LNCAP (cell line): ENCODE measurements at regions not wholly inside any gene's neighbourhood (a gene's known extent, or its start where the extent isn't known, plus 50 kb on each side); places are given as distances from the start of the nearest gene placed in this dataset.

Source experiments
- CTCF ChIP-seq: fragments of 450-650 bp; IDR thresholded peaks from 2 replicates; pipeline ENCODE4 v1.5.1; 2017; ENCODE audit warnings: mild to moderate bottlenecking

DNA sequence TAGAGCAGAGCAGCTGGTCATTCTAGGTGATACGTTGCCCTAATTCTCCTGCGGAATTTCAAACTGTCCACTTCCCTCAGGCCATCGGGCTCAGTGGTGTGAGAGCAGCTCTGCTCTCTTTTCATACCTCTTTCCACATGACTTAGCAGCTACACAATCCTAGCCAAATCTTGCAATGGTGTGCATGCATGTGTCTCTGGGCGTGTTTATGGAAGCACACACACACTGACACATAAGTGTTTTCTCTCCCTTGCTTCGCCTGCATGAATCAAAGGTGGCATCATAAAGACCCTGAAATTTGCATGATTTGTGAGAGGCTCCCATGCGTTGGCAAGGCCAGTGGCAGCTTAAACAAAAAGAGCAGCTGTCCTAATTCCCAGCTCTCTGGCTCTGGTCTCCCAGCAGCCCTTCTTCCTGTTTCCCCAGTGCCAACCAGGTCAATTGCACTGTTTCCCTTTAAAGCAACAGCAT, 1189.5 kb downstream of the GATA3 start:
- TF ChIP-seq CTCF: no peak

DNA sequence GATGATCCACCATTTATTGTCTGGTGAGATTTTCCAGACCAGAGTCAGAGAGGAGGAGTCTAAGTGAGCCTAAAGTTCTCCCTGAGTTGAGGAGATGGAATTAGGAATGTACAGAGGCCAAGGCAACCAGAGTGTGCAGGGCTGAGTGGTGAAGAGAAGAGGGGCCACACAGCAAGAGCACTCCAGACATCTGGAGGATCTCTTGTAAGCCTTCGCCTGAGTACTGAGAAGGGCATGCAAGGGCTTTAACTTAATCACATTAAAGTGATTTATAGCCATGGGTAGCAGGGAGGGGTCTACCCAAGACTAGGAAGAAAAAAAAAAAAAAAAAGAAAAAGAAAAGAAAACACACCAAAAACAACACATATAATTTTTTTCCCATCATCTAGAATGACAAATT, 1190.4 kb downstream of the GATA3 start:
- no peak for TF ChIP-seq CTCF

DNA sequence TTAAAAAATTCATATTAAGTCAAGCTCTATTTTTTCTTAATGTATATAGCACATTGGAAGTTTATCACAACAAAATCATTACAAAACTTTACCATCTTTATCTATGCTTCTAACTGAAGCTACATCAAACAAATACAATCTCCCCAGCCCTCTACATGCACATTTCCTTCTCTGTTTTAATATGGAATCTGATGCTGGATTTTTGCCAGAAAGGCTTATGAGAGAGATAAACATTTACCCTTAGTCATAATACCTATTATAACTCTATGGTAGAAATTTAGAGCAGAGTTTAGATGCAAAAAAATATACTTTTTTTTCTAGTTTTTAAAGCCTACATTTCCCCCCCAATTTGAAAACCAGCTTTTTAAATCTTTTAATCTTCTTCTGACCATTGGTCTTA, 1198.6 kb downstream of the GATA3 start:
- TF ChIP-seq CTCF: no peak

DNA sequence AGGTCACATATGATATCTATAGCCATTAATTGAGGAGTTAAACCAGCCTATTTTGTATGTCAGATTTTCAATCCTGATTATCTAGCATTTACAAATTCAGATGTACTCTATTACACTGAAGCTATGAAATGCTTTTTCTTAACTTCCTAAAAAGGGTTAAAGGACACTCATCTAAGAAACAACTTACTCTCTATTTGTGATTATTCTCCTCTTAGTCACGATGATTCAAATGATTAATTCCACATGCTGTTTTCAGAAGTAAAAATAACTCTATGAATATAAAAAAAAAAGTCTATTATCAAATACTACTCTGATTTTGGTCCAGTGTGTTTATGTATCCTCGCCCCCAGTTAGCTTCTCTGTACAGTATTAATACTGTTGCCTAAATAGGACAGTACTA, 1199.9 kb downstream of the GATA3 start:
- TF ChIP-seq CTCF: no peak

DNA sequence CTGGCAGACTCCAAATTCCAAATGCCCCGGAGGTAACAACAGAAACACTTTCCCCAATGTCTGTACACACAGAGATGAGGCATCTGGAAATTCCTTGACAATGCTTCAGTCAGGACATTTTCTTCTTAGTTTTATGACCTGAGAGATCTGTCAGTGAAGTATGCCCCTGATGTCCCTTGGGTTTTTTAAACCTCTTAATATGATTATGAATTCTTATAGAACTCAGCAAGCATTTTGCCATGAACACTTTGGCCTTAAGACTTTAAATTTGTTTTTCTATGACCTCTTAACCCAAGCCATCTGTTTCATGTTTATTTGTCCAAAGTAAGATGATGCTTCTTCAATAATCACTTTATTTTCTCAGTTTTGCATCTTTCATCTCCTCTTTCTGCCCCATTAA, 1206.2 kb downstream of the GATA3 start:
- no peak for TF ChIP-seq CTCF

- no peak for TF ChIP-seq CTCF
Measured at GRCh38 chr10:9262770-9263169, 1208.3 kb downstream of the GATA3 start.

GRCh38 chr10:9268176-9268575, 1213.7 kb downstream of the GATA3 start:
- TF ChIP-seq CTCF: no peak

GRCh38 chr10:9274206-9274755, 1219.8 kb downstream of the GATA3 start:
- TF ChIP-seq CTCF: no peak
